ENCODE measurements at regions not wholly inside any gene's neighbourhood (a gene's known extent, or its start where the extent isn't known, plus 50 kb on each side); places are given as distances from the start of the nearest gene placed in this dataset.

DNA sequence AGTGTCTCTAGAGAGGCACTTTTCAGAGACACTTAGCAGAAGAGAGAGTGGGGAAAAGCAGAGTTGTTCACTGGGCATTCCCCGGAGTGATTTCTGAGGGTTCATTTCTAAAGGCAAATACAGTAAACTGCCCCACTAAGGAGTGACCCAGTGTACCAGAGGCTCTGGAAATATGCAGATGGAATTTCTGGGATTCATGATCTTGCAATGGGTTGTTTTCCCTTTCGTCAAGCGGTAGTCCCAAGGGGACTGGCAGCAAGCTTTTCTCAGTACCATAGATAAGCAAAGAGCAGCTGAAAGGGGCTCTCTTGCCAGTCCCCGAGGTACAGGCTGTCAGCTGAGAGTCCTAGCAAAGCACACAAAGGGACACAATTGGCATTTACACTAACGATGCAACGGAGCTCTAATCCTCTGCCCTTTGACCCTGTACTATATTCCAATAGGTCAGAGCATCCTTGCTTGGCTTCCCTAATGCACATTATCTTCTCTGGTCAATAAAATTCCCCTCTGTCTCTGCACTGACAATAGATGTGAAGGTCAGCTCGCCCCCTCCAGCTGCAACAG is 155.6 kb downstream of the SEMA6D start:
- TF ChIP-seq, protein P1, sequence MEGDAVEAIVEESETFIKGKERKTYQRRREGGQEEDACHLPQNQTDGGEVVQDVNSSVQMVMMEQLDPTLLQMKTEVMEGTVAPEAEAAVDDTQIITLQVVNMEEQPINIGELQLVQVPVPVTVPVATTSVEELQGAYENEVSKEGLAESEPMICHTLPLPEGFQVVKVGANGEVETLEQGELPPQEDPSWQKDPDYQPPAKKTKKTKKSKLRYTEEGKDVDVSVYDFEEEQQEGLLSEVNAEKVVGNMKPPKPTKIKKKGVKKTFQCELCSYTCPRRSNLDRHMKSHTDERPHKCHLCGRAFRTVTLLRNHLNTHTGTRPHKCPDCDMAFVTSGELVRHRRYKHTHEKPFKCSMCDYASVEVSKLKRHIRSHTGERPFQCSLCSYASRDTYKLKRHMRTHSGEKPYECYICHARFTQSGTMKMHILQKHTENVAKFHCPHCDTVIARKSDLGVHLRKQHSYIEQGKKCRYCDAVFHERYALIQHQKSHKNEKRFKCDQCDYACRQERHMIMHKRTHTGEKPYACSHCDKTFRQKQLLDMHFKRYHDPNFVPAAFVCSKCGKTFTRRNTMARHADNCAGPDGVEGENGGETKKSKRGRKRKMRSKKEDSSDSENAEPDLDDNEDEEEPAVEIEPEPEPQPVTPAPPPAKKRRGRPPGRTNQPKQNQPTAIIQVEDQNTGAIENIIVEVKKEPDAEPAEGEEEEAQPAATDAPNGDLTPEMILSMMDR (conservative IDR thresholded peaks at IDR 0.05 in 1 of 2, IDR thresholded peaks at IDR 0.05 in 1 of 2; ENCODE audit: extremely low read depth in 1 of 2, insufficient read depth in 1 of 2, low read depth in 1 of 2, low read length in 2 of 2) = no peak
- TF ChIP-seq EZH2 (IDR thresholded peaks at IDR 0.05; ENCODE audit: borderline replicate concordance, low read length) = no peak

Data from mammary epithelial cell (primary cell).